Fibroblast of villous mesenchyme (primary cell): ENCODE measurements at regions not wholly inside any gene's neighbourhood (a gene's known extent, or its start where the extent isn't known, plus 50 kb on each side); places are given as distances from the start of the nearest gene placed in this dataset.

Source experiments
- DNase-seq: peaks from one replicate; pipeline ENCODE4 v3.0.0-alpha.2; 2010; ENCODE audit warnings: low read depth
- H3K4me3 ChIP-seq: 2 replicates; pipeline ENCODE4 v1.5.1; 2011; ENCODE audit warnings: low read depth, mild to moderate bottlenecking, low read length
- CTCF ChIP-seq: IDR thresholded peaks from 2 replicates; pipeline ENCODE4 v1.5.1; 2012; ENCODE audit warnings: low read depth, mild to moderate bottlenecking, low read length; ENCODE audit not compliant: insufficient read depth

DNA sequence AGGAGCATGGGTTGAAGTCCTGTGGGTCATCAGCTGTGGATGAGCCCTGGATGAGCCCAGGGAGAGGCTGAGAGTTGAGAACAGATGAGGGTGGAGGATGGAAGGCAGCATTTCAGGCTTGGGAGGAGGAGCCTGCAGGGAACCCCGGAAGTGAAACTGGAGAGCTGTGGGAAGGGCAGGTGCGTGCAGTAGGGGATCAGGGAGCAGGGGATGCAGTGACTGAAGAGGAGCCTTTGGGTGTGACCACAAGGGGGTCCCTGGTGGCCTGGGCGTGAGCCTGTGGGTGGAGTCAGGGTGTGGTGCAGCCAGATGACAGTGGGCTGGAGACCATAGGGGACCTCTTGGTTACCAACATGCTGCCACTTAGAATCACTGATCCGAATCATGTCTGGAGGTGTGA, 115.5 kb downstream of the PAPOLA start:
- H3K4me3 ChIP-seq: no peak overlapping the region
- TF ChIP-seq CTCF: no peak
- no peak for DNase-seq

GRCh38 chr14:96622926-96623325, 120.7 kb downstream of the PAPOLA start:
- no peak for TF ChIP-seq CTCF
- no peak overlapping the region for H3K4me3 ChIP-seq
- DNase-seq: no peak

- no peak overlapping the region for H3K4me3 ChIP-seq
- DNase-seq: no peak
- TF ChIP-seq CTCF: no peak
Measured at GRCh38 chr14:96623676-96624484, 121.7 kb downstream of the PAPOLA start.

DNA sequence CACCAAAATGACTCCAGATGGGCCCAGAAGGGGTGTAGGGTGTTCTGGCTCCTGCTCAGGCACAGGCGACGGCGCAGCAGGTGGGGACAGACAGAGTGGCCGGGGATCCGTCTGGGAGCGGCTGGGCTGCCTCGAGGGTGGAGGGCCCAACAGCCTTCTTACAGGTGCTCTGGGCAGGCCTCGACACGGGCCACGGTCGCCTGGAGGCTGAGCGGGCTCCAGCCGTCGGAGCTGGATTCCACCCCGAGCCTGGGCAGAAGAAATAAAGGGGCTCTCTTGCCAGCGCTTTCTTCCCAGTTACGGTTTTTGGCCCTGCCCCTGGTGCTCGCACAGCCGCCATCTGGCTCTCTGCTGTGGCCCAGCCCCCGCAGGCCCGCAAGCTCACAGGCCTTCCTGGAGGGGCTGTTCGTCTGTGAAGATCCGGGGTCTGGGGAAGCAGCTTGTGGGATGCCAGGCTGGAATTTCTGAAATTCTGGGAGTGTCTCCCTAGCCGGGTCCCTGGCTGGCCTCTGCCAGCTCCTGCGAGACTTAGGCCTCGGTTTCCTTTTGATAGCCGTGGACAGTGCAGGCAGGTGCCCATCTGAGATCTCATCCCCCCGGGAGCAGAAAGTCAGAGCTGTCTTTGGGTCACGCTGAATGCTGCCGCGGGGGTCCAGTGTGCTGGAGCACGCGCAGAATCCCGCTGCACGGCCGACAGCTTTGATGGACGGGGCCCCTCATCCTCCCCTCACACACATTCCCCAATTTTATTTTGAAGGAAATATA, 122.7 kb downstream of the PAPOLA start:
- DNase-seq: no peak
- TF ChIP-seq CTCF: no peak
- H3K4me3 ChIP-seq: no peak overlapping the region

GRCh38 chr14:96625426-96625985, 123.3 kb downstream of the PAPOLA start:
- no peak for TF ChIP-seq CTCF
- no peak for DNase-seq
- no peak overlapping the region for H3K4me3 ChIP-seq

- no peak for TF ChIP-seq CTCF
- H3K4me3 ChIP-seq: no peak overlapping the region
- no peak for DNase-seq
Measured at GRCh38 chr14:96626121-96626768, 124.1 kb downstream of the PAPOLA start.
